Adrenal gland (tissue), 5 donors: ENCODE measurements at regions not wholly inside any gene's neighbourhood (a gene's known extent, or its start where the extent isn't known, plus 50 kb on each side); places are given as distances from the start of the nearest gene placed in this dataset.
"Not testable (repeated sequence)": the region's sequence is repeated elsewhere in the genome, so short reads cannot be mapped to it uniquely, and the experiment has no call there.

Experiments
- POLR2A ChIP-seq, 2 donors: fragments of 450-650 bp; IDR thresholded peaks; one replicate each; pipeline ENCODE4 v1.6.1; 2017; ENCODE audit warnings: antibody characterized with exemption in 2 of 2, mild to moderate bottlenecking in 2 of 2, moderate library complexity in 1 of 2
- TF ChIP-seq, protein P1 (sequence below), 6 experiments: fragments of 450-650 bp in 4 of 6; fragments of 200-600 bp in 2 of 6; sonication (generic) in 1 of 6; IDR thresholded peaks; 1 replicate in 5 of 6; 2 replicates in 1 of 6; pipeline versions ENCODE4 v1.5.1 to v1.8.0; 2016 to 2021; ENCODE audit warnings: antibody characterized with exemption in 6 of 6, mild to moderate bottlenecking in 2 of 6, moderate library complexity in 1 of 6
- donor health status: DM: no; HTN: no; CAD: no.

GRCh38 chr9:63823375-63824201, 1461.4 kb downstream of the FOXD4L5 start:
- TF ChIP-seq, protein P1, sequence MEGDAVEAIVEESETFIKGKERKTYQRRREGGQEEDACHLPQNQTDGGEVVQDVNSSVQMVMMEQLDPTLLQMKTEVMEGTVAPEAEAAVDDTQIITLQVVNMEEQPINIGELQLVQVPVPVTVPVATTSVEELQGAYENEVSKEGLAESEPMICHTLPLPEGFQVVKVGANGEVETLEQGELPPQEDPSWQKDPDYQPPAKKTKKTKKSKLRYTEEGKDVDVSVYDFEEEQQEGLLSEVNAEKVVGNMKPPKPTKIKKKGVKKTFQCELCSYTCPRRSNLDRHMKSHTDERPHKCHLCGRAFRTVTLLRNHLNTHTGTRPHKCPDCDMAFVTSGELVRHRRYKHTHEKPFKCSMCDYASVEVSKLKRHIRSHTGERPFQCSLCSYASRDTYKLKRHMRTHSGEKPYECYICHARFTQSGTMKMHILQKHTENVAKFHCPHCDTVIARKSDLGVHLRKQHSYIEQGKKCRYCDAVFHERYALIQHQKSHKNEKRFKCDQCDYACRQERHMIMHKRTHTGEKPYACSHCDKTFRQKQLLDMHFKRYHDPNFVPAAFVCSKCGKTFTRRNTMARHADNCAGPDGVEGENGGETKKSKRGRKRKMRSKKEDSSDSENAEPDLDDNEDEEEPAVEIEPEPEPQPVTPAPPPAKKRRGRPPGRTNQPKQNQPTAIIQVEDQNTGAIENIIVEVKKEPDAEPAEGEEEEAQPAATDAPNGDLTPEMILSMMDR (IDR thresholded peaks at IDR 0.05): not testable (repeated sequence)
- TF ChIP-seq POLR2A (IDR thresholded peaks at IDR 0.05): not testable (repeated sequence)
